ENCODE measurements at regions not wholly inside any gene's neighbourhood (a gene's known extent, or its start where the extent isn't known, plus 50 kb on each side); places are given as distances from the start of the nearest gene placed in this dataset.

- Histone ChIP-seq H3K27ac (ENCODE audit: insufficient read length, low read depth, low read length) (no peak overlapping the region), H3K56ac (ENCODE audit: insufficient read length, low read depth, low read length) (no peak overlapping the region), H3K23ac (ENCODE audit: insufficient read length, low read depth, low read length) (no peak overlapping the region), H3K4me1 (ENCODE audit: insufficient read depth, low read length) (no peaks in the 10 kb centered on the region; the same call in 1 of the 2 replicates), H2BK15ac (ENCODE audit: low read depth, low read length) (no peak overlapping the region), H3K79me2 (ENCODE audit: insufficient read depth, low read length) (no peaks in the 10 kb centered on the region), H3K23me2 (ENCODE audit: insufficient read length, low read depth, low read length, poor library complexity, severe bottlenecking) (no peaks in the 10 kb centered on the region), H3K4ac (ENCODE audit: low read depth, low read length) (no peak overlapping the region), H3K4me2 (ENCODE audit: insufficient read depth, insufficient read length, low read length) (no peak overlapping the region), H3K79me1 (ENCODE audit: insufficient read depth, low read depth, low read length, poor library complexity, severe bottlenecking) (no peaks in the 10 kb centered on the region), H3K27me3 (ENCODE audit: insufficient read depth, low read length) (no peaks in the 10 kb centered on the region), H4K20me1 (ENCODE audit: control insufficient read depth, insufficient read depth, insufficient read length) (no peaks in the 10 kb centered on the region), H4K91ac (ENCODE audit: insufficient read length, low read depth, low read length) (no peak overlapping the region), H3K9ac (ENCODE audit: extremely low read depth, insufficient read length, low read length) (no peak overlapping the region), H4K8ac (replicated peaks; ENCODE audit: insufficient read length, low read depth, low read length) (no peak overlapping the region), H2BK20ac (ENCODE audit: low read depth, low read length, poor library complexity, severe bottlenecking) (no peak overlapping the region), H2BK120ac (ENCODE audit: low read depth, low read length, poor library complexity, severe bottlenecking) (no peak overlapping the region), H3K9me3 (ENCODE audit: control insufficient read depth, low read depth, low read length) (no peaks in the 10 kb centered on the region), H2BK12ac (ENCODE audit: insufficient read length, low read depth, low read length) (no peak overlapping the region), H3K18ac (ENCODE audit: insufficient read length, low read depth, low read length) (no peak overlapping the region), H2AK5ac (ENCODE audit: insufficient read length, low read length) (no peak overlapping the region), H2BK5ac (ENCODE audit: insufficient read length, low read length) (no peak overlapping the region), H3T11ph (ENCODE audit: low read length) (no peak overlapping the region), H4K5ac (ENCODE audit: insufficient read length, low read depth, low read length) (no peak overlapping the region), H3K14ac (ENCODE audit: insufficient read depth, low read length) (no peak overlapping the region), H2AFZ (ENCODE audit: low read length) (no peak overlapping the region)
- peaks cover 7 to 14% of the 10 kb centered on the region in 2 experiments; a peak in 4 of 5 replicates for H3K9me3 Mint-ChIP-seq
- peaks cover 0 to 13% (median 7%) of the 10 kb centered on the region in 3 experiments; a peak in 5 of 7 replicates for H3K36me3 Mint-ChIP-seq (ENCODE audit: insufficient read depth in 1 of 3, low read depth in 3 of 3)
- TF ChIP-seq CTCF (conservative IDR thresholded peaks at IDR 0.05), result no peak
- no peaks in the 10 kb centered on the region; the same call in 1 of the 2 replicates for H3K27me3 Mint-ChIP-seq (ENCODE audit: low read depth)
- H3K27ac Mint-ChIP-seq, result no peak overlapping the region
- H3K4me3 Mint-ChIP-seq, result no peak overlapping the region
- H3K4me1 Mint-ChIP-seq, result peaks cover 14 to 19% of the 10 kb centered on the region in 2 experiments
- WGBS (ENCODE audit: extremely low coverage, insufficient read length, low lambda C conversion rate), result no CpG with 5 or more reads among the region's 2 CpGs
- DNase-seq, result no peak
Observed at GRCh38 chr6:14500809-14501208, 383.2 kb downstream of the CD83 start.
